Heart left ventricle (tissue), 16 donors: ENCODE measurements at regions not wholly inside any gene's neighbourhood (a gene's known extent, or its start where the extent isn't known, plus 50 kb on each side); places are given as distances from the start of the nearest gene placed in this dataset.

Experiments used
- ATAC-seq, 4 donors: fragments of 200-7000 bp; cut with Tn5 transposase; one replicate each; pipeline ENCODE4 v1.9.1; 2020 to 2022; ENCODE audit warnings: moderate library complexity in 4 of 4, mild to moderate bottlenecking in 3 of 4, moderate number of reproducible peaks in 1 of 4
- DNase-seq, 5 donors: peaks; one replicate each; pipeline ENCODE4 v3.0.0-alpha.2; 2020
- H3K27ac ChIP-seq, 12 donors: fragments of 200-600 bp; sonication (generic) in 4 of 12; one replicate each; pipeline versions ENCODE4 v1.5.0 to v1.8.0; 2016 to 2022; ENCODE audit warnings: mild to moderate bottlenecking in 2 of 12
- H3K27me3 ChIP-seq, 9 donors: fragments of 200-600 bp; sonication (generic) in 2 of 9; one replicate each; pipeline versions ENCODE4 v1.5.1 to v1.8.0; 2016 to 2022; ENCODE audit warnings: mild to moderate bottlenecking in 3 of 9
- H3K36me3 ChIP-seq, 9 donors: fragments of 200-600 bp; sonication (generic) in 2 of 9; one replicate each; pipeline versions ENCODE4 v1.5.0 to v1.8.0; 2018 to 2022; ENCODE audit warnings: mild to moderate bottlenecking in 2 of 9
- H3K4me1 ChIP-seq, 12 donors: fragments of 200-600 bp; sonication (generic) in 4 of 12; one replicate each; pipeline versions ENCODE4 v1.5.0 to v1.8.0; 2016 to 2022; ENCODE audit warnings: mild to moderate bottlenecking in 3 of 12
- H3K4me3 ChIP-seq, 12 donors: fragments of 200-600 bp; sonication (generic) in 4 of 12; one replicate each; pipeline versions ENCODE4 v1.5.0 to v1.8.0; 2017 to 2022; ENCODE audit warnings: mild to moderate bottlenecking in 9 of 12, moderate library complexity in 4 of 12
- H3K9me3 ChIP-seq, 12 donors: fragments of 200-600 bp; sonication (generic) in 4 of 12; one replicate each; pipeline versions ENCODE4 v1.5.0 to v1.8.0; 2016 to 2022; ENCODE audit warnings: mild to moderate bottlenecking in 1 of 12
- POLR2A ChIP-seq, 2 donors: fragments of 450-650 bp; IDR thresholded peaks; one replicate each; pipeline ENCODE4 v1.6.1; 2017; ENCODE audit warnings: antibody characterized with exemption in 2 of 2, mild to moderate bottlenecking in 2 of 2, moderate library complexity in 2 of 2
- WGBS, 4 donors: extraction: QIAGEN DNeasy Blood & Tissue Kit in 2 of 4; methylation state at CpG; one replicate each; pipeline versions ENCODE4 v1.1.5 to v1.1.7; 2013 to 2018; 5-methylcytosine and 5-hydroxymethylcytosine counted together
- intact Hi-C, 10 donors: fragments of 100-400 bp; cut with DNase I; formaldehyde crosslinking; loops; one replicate each; pipeline versions ENCODE4 v1.11.1 to v1.14.2; 2022
- TF ChIP-seq, protein P1 (sequence below), 12 donors: fragments of 200-600 bp; sonication (generic) in 4 of 12; IDR thresholded peaks; one replicate each; pipeline versions ENCODE4 v1.5.0 to v1.8.0; 2018 to 2022; ENCODE audit warnings: antibody characterized with exemption in 12 of 12, mild to moderate bottlenecking in 5 of 12
- donor health status: ischemic (EF 13 %, LVEDD 7.1; RV severe dilation, severe dysfunction).
- donor health status: healthy with polysubstance abuse.
- donor health status: DM: no; HTN: yes; CAD: no.
- donor health status: DM: no; HTN: no; CAD: no.
- donor health status: ischemic (EF 25% LVEDD 6.9; RV normal size, moderate dysfunction).
- donor health status: ischemic (EF 25% LVEDD 5.7; RV mildly dilated, moderate dysfunction).
- donor health status: healthy.
- donor health status: DM: yes; HTN: yes; CAD: no.
- donor health status: ischemic (EF 35%, LVEDD 5.7; RV mildly dilated, moderate dysfunction).
- donor health status: nonischemic (EF 11% LVEDD 7.7; RV severe dilation, severe dysfunction).
- donor health status: DM: yes; HTN: yes; CAD: no.
- donor health status: PGD.
- donor health status: ischemic (EF 29% LVEDD 5.4; RV normal size, mild dysfunction).
- donor health status: nonischemic (EF 23%, LVEDD 6.1; RV moderate dilation, normal function).

DNA sequence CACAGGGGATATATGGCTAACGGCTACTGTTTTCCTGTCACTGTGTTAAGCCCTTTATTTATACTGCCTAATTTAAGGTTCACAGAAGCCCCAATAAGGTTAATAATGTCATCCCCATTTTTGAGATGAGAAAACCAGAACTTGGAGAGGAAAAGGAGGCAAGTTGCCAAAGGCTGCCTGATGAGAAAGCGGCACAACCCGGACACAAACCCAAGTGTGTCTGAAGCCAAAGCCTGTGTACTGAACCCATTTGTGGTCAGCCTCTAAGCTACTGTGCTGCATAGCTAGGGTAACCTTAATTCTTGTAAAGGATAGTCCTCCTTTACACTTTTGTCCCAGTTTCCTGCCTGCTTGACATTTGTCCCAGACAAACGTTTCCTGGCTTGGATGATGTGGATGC, 954.7 kb upstream of the FANCL start:
- no peak for TF ChIP-seq POLR2A (IDR thresholded peaks at IDR 0.05)
- TF ChIP-seq, protein P1, sequence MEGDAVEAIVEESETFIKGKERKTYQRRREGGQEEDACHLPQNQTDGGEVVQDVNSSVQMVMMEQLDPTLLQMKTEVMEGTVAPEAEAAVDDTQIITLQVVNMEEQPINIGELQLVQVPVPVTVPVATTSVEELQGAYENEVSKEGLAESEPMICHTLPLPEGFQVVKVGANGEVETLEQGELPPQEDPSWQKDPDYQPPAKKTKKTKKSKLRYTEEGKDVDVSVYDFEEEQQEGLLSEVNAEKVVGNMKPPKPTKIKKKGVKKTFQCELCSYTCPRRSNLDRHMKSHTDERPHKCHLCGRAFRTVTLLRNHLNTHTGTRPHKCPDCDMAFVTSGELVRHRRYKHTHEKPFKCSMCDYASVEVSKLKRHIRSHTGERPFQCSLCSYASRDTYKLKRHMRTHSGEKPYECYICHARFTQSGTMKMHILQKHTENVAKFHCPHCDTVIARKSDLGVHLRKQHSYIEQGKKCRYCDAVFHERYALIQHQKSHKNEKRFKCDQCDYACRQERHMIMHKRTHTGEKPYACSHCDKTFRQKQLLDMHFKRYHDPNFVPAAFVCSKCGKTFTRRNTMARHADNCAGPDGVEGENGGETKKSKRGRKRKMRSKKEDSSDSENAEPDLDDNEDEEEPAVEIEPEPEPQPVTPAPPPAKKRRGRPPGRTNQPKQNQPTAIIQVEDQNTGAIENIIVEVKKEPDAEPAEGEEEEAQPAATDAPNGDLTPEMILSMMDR (IDR thresholded peaks at IDR 0.05): no peak
- Histone ChIP-seq H3K4me1 (no peaks in the 10 kb centered on the region), H3K36me3 (no peaks in the 10 kb centered on the region), H3K4me3 (no peak overlapping the region), H3K27ac (no peak overlapping the region), H3K27me3 (peaks cover 0 to 6% (median 0%) of the 10 kb centered on the region in 9 donors), H3K9me3 (no peaks in the 10 kb centered on the region)
- WGBS, 4 donors: 65 to 77% (median 70%) methylated on average over 4 of the region's 4 CpGs
- DNase-seq (no peak), ATAC-seq (no peak)
- intact Hi-C loops: no loop called here

DNA sequence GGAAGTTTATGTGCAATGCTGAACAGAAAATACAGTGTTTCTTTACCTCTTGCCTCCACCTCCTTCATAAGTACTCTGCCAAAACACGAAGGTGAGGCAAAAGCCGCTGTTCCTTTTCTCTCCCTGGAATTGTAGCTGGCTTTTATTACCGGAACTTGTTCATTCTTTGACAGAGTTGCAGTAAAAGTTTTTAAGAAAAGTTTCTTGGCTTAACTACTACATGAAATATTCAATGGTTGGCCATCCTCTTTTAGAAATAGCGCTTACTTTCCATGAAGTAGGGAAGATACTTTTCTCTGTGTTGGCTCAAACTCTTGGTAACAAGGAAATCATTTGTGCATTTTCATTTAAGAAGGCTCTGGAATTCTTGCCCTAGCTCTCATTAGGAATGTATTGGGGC, 950.7 kb upstream of the FANCL start:
- no peak overlapping the region for H3K27ac ChIP-seq
- WGBS, 4 donors: 87 to 97% (median 89%) methylated on average over 4 of the region's 4 CpGs
- TF ChIP-seq POLR2A (IDR thresholded peaks at IDR 0.05): no peak
- TF ChIP-seq, protein P1 (IDR thresholded peaks at IDR 0.05): no peak
- no peaks in the 10 kb centered on the region for H3K27me3 ChIP-seq
- no peaks in the 10 kb centered on the region for H3K4me1 ChIP-seq
- DNase-seq (no peak), ATAC-seq (no peak)
- intact Hi-C loops: no loop called here
- no peaks in the 10 kb centered on the region for H3K36me3 ChIP-seq
- no peak overlapping the region for H3K4me3 ChIP-seq
- no peaks in the 10 kb centered on the region for H3K9me3 ChIP-seq

DNA sequence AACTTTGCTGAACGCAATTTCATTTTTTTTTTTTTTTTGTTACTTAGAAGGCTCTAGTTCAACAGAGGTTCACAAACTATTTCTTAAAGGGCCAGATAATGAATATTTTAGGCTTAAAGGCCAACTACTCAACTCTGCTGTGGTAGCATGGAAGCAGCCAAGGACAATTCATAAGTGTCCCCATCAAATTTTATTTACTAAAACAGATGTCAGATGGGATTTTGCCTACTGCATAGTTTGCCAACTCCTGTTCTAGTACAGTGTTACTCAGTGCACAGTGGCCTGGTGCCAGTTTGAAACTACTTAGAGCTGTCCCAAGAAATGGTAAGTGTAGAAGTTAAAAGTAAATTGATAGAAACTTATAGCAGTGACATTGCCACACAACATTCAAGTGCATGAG, 949.4 kb upstream of the FANCL start:
- no peak for ATAC-seq
- WGBS, 4 donors: 71 to 85% (median 80%) methylated on average over 1 of the region's 1 CpG
- H3K4me1 ChIP-seq: no peaks in the 10 kb centered on the region
- no peaks in the 10 kb centered on the region for H3K27me3 ChIP-seq
- no peak for DNase-seq
- no peaks in the 10 kb centered on the region for H3K36me3 ChIP-seq
- H3K27ac ChIP-seq: no peak overlapping the region
- intact Hi-C loops: no loop called here
- no peak overlapping the region for H3K4me3 ChIP-seq
- H3K9me3 ChIP-seq: no peaks in the 10 kb centered on the region
- TF ChIP-seq POLR2A (IDR thresholded peaks at IDR 0.05): no peak
- TF ChIP-seq, protein P1 (IDR thresholded peaks at IDR 0.05): no peak

DNA sequence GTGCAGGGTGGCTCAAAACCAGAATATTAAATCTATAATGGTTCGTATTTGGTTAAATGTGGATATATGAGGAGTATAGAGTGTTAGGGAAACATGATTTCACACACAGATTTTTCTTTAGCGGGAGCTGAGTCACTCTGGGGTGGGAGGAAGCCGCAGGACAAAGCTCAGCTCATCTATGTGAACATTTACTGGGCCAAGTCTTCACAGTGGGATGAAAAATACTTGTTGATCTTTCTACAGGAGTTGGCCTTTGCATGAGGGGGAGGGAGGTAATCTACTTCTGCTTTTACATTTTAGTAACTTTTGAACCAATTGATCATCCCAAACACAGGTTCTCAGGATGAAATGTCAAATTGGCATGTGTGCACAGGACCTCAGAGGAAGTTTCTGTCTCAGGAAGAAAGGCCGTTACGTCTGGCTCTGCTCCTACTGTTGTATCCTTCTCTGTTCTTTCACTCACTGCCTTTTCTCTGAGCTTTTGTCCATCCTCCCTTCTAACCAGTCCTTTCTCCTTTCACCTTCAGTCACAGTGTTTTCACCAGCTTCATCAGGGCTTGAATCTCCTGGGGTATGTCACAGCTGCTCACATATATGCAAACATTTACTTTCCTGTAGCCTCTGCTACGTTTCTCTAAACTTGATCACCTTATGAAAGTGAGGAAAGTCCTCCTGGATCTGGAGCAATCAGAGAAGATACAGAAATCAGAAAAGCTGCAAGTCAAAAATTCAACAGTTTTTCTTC, 943.3 kb upstream of the FANCL start:
- no peaks in the 10 kb centered on the region for H3K4me1 ChIP-seq
- no peak for TF ChIP-seq POLR2A (IDR thresholded peaks at IDR 0.05)
- TF ChIP-seq, protein P1 (IDR thresholded peaks at IDR 0.05): no peak
- 42 to 52% (median 45%) methylated on average over 6 of the region's 6 CpGs for WGBS, 4 donors
- no peaks in the 10 kb centered on the region for H3K27me3 ChIP-seq
- no peaks in the 10 kb centered on the region for H3K9me3 ChIP-seq
- H3K27ac ChIP-seq: peak overlapping the region in 1 of 12 donors; percentile 55
- intact Hi-C loops: loop anchor here in 6 of 10 donors (5.0 to 10.0 kb wide), 3 partner anchors 410 to 422 kb away; no protein-coding TSS in a partner anchor
- H3K4me3 ChIP-seq: no peak overlapping the region
- no peak for DNase-seq
- no peak for ATAC-seq
- H3K36me3 ChIP-seq: no peaks in the 10 kb centered on the region
